ENCODE measurements at regions not wholly inside any gene's neighbourhood (a gene's known extent, or its start where the extent isn't known, plus 50 kb on each side); places are given as distances from the start of the nearest gene placed in this dataset.
A peak's percentile ranks its signal among the peaks of the same experiment; 100 is the strongest.

- H3K4me1 ChIP-seq, result no peaks in the 10 kb centered on the region
- no peak for TF ChIP-seq EP300 (IDR thresholded peaks at IDR 0.05)
- TF ChIP-seq CTCF (IDR thresholded peaks at IDR 0.05), result no peak
- no peak for TF ChIP-seq POLR2AphosphoS5 (IDR thresholded peaks at IDR 0.05)
- no peak for TF ChIP-seq POLR2A (IDR thresholded peaks at IDR 0.05)
- H3K27me3 ChIP-seq, result no peaks in the 10 kb centered on the region
- H3K9me3 ChIP-seq, result no peaks in the 10 kb centered on the region
- H3K36me3 ChIP-seq, result no peaks in the 10 kb centered on the region
- intact Hi-C loops (cut with DNase I), result no loop called here
- peak; percentile 41 for DNase-seq
- H3K27ac ChIP-seq, result no peak overlapping the region
- WGBS, 2 donors, result 79 to 80% methylated on average over 11 of the region's 11 CpGs
- H3K4me3 ChIP-seq, result no peak overlapping the region
These were observed 113.0 kb upstream of the IER5L start for GRCh38 chr9:129291041-129291501.

GRCh38 chr9:129290606-129291005, 112.5 kb upstream of the IER5L start:
- no peak for TF ChIP-seq EP300 (IDR thresholded peaks at IDR 0.05)
- no peak for TF ChIP-seq POLR2AphosphoS5 (IDR thresholded peaks at IDR 0.05)
- TF ChIP-seq CTCF (IDR thresholded peaks at IDR 0.05), result no peak
- no peak for TF ChIP-seq POLR2A (IDR thresholded peaks at IDR 0.05)
- Histone ChIP-seq H3K27ac (no peak overlapping the region), H3K36me3 (no peaks in the 10 kb centered on the region), H3K4me3 (no peak overlapping the region), H3K4me1 (no peaks in the 10 kb centered on the region), H3K27me3 (no peaks in the 10 kb centered on the region), H3K9me3 (no peaks in the 10 kb centered on the region)
- intact Hi-C loops (cut with DNase I), result no loop called here
- WGBS, 2 donors, result 71 to 75% methylated on average over 16 of the region's 16 CpGs
- DNase-seq, result peak; percentile 40

GRCh38 chr9:129289883-129290282, 111.8 kb upstream of the IER5L start:
- no peaks in the 10 kb centered on the region for H3K27me3 ChIP-seq
- WGBS, 2 donors, result 68 to 85% methylated on average over 3 of the region's 3 CpGs
- peak; percentile 20 for DNase-seq
- no peaks in the 10 kb centered on the region for H3K4me1 ChIP-seq
- H3K36me3 ChIP-seq, result no peaks in the 10 kb centered on the region
- H3K4me3 ChIP-seq, result no peak overlapping the region
- H3K27ac ChIP-seq, result no peak overlapping the region
- intact Hi-C loops (cut with DNase I), result no loop called here
- H3K9me3 ChIP-seq, result no peaks in the 10 kb centered on the region
- TF ChIP-seq EP300 (IDR thresholded peaks at IDR 0.05), result no peak
- TF ChIP-seq POLR2A (IDR thresholded peaks at IDR 0.05), result no peak
- TF ChIP-seq CTCF (IDR thresholded peaks at IDR 0.05), result no peak
- no peak for TF ChIP-seq POLR2AphosphoS5 (IDR thresholded peaks at IDR 0.05)

- DNase-seq, result peak; percentile 43
- H3K27ac ChIP-seq, result no peak overlapping the region
These were observed 111.2 kb upstream of the IER5L start for GRCh38 chr9:129289131-129289731.

More at GRCh38 chr9:129289131-129289731, 111.2 kb upstream of the IER5L start:
- Histone ChIP-seq H3K9me3 (no peaks in the 10 kb centered on the region), H3K36me3 (no peaks in the 10 kb centered on the region), H3K27me3 (no peaks in the 10 kb centered on the region), H3K4me3 (no peak overlapping the region), H3K4me1 (no peaks in the 10 kb centered on the region)
- WGBS, 2 donors, result 69 to 81% methylated on average over 13 of the region's 13 CpGs
- intact Hi-C loops (cut with DNase I), result no loop called here
- TF ChIP-seq POLR2A (IDR thresholded peaks at IDR 0.05), result no peak
- TF ChIP-seq POLR2AphosphoS5 (IDR thresholded peaks at IDR 0.05), result no peak
- TF ChIP-seq EP300 (IDR thresholded peaks at IDR 0.05), result no peak
- no peak for TF ChIP-seq CTCF (IDR thresholded peaks at IDR 0.05)
